WERI-Rb-1 (cell line): ENCODE measurements at regions not wholly inside any gene's neighbourhood (a gene's known extent, or its start where the extent isn't known, plus 50 kb on each side); places are given as distances from the start of the nearest gene placed in this dataset.
"Not testable (repeated sequence)": the region's sequence is repeated elsewhere in the genome, so short reads cannot be mapped to it uniquely, and the experiment has no call there.

Source experiments
- DNase-seq: peaks from one replicate; pipeline ENCODE4 v3.0.0-alpha.2; 2020
- H3K27ac ChIP-seq: fragments of 250-450 bp; sonication (Bioruptor Pico); 2 replicates; pipeline ENCODE4 v1.5.1; 2020; ENCODE audit warnings: mild to moderate bottlenecking, moderate library complexity
- H3K27me3 ChIP-seq: fragments of 250-450 bp; sonication (Bioruptor Pico); 2 replicates; pipeline ENCODE4 v1.5.1; 2021; ENCODE audit warnings: mild to moderate bottlenecking, low read depth, moderate library complexity; ENCODE audit not compliant: insufficient read depth, severe bottlenecking
- H3K36me3 ChIP-seq: fragments of 250-450 bp; sonication (Bioruptor Pico); 2 replicates; pipeline ENCODE4 v1.5.1; 2020; ENCODE audit warnings: mild to moderate bottlenecking, moderate library complexity
- H3K4me3 ChIP-seq: 2 replicates; pipeline ENCODE4 v1.5.1; 2011; ENCODE audit warnings: low read depth, mild to moderate bottlenecking, control low read depth, low read length
- H3K9me3 ChIP-seq: fragments of 250-450 bp; sonication (Bioruptor Pico); 2 replicates; pipeline ENCODE4 v1.5.1; 2021; ENCODE audit warnings: mild to moderate bottlenecking, moderate library complexity; ENCODE audit not compliant: severe bottlenecking
- TF ChIP-seq, protein P1 (sequence below): IDR thresholded peaks from 2 replicates; pipeline ENCODE4 v1.5.1; 2011; ENCODE audit warnings: low read depth, mild to moderate bottlenecking, control low read depth, inconsistent platforms, low read length

DNA sequence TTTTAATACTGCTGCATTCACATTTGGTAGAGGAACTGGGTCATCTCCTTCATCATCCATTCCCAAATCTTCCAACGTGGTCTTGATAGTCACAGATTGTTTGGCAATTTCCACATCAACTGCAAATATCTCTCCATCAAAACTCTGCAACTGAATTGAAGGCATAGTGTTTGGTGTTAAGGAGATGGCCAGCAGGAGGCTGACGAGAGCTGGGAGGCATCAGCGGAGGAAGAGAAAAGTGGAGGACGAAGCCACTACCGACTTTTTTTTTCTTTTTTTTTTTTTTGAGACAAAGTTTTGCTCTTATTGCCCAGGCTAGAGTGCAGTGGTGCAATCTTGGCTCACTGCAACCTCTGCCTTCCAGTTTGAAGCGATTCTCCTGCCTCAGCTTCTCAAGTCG is 205.0 kb upstream of the KCTD7 start:
- Histone ChIP-seq H3K9me3 (no peaks in the 10 kb centered on the region), H3K27me3 (no peaks in the 10 kb centered on the region), H3K36me3 (no peaks in the 10 kb centered on the region), H3K4me3 (no peak overlapping the region), H3K27ac (no peak overlapping the region)
- TF ChIP-seq, protein P1, sequence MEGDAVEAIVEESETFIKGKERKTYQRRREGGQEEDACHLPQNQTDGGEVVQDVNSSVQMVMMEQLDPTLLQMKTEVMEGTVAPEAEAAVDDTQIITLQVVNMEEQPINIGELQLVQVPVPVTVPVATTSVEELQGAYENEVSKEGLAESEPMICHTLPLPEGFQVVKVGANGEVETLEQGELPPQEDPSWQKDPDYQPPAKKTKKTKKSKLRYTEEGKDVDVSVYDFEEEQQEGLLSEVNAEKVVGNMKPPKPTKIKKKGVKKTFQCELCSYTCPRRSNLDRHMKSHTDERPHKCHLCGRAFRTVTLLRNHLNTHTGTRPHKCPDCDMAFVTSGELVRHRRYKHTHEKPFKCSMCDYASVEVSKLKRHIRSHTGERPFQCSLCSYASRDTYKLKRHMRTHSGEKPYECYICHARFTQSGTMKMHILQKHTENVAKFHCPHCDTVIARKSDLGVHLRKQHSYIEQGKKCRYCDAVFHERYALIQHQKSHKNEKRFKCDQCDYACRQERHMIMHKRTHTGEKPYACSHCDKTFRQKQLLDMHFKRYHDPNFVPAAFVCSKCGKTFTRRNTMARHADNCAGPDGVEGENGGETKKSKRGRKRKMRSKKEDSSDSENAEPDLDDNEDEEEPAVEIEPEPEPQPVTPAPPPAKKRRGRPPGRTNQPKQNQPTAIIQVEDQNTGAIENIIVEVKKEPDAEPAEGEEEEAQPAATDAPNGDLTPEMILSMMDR, result no peak
- no peak for DNase-seq

DNA sequence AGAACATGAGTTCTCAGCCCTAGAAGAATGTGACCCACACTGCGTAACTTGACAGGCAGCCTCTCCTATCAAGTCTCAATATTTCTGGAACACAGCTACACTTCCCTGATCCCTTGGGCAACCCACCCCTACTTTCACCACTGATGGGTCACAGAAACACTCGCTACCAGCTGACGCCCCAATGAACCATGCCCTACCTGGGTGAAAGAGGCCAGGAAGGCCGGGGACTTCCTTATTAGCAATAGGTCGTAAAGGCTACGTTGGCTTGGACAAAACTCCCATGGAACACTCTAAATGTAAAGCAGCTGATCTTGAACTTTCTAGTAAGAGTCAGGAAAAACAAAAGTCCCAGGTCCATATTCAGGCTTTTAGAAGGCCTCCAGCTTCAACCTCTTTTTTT is 202.3 kb upstream of the KCTD7 start:
- Histone ChIP-seq H3K36me3 (no peaks in the 10 kb centered on the region), H3K4me3 (no peak overlapping the region), H3K27me3 (no peaks in the 10 kb centered on the region), H3K27ac (no peak overlapping the region), H3K9me3 (no peaks in the 10 kb centered on the region)
- TF ChIP-seq, protein P1, result no peak
- no peak for DNase-seq

DNA sequence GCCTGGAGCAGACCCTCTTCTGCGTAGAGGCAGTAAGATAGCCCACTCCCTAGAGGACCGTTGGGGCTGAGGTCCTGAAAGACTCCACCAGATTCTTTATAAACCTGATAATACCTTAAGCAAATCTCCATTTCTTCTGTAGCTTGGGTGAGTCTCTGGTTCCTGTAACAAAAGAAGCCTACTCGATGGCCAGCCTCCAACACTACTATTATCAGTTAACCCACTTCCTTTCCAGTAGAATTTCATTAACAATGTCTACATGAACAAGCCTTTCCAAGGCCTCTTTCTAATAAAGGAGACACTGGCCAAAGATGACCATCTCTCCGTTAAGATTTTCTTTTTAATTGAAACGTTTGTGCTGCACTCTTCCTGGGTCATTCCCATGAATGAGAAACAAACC is 201.7 kb upstream of the KCTD7 start:
- Histone ChIP-seq H3K4me3 (no peak overlapping the region), H3K36me3 (no peaks in the 10 kb centered on the region), H3K9me3 (no peaks in the 10 kb centered on the region), H3K27me3 (no peaks in the 10 kb centered on the region), H3K27ac (no peak overlapping the region)
- DNase-seq, result no peak
- TF ChIP-seq, protein P1, result no peak

DNA sequence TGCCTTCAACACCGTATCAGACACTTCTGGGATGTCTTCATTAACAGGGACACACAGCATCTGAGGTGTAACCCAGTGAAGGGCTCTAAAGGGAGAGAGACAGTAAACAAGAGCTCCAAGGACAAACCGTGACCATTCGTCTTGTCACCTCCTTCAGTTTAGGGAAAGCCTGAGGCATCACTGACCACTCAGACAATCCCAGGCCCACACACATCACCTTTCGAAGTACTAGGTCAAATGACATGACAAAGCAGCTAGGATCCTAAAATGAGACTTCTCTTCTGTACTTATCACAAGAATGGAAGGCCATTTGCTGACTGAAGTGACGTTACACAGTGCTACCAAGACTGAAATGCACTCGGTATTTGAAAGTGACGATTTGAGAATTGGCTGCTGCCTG is 200.7 kb upstream of the KCTD7 start:
- Histone ChIP-seq H3K4me3 (no peak overlapping the region), H3K36me3 (no peaks in the 10 kb centered on the region), H3K9me3 (no peaks in the 10 kb centered on the region), H3K27ac (no peak overlapping the region), H3K27me3 (no peaks in the 10 kb centered on the region)
- no peak for DNase-seq
- TF ChIP-seq, protein P1, result no peak

DNA sequence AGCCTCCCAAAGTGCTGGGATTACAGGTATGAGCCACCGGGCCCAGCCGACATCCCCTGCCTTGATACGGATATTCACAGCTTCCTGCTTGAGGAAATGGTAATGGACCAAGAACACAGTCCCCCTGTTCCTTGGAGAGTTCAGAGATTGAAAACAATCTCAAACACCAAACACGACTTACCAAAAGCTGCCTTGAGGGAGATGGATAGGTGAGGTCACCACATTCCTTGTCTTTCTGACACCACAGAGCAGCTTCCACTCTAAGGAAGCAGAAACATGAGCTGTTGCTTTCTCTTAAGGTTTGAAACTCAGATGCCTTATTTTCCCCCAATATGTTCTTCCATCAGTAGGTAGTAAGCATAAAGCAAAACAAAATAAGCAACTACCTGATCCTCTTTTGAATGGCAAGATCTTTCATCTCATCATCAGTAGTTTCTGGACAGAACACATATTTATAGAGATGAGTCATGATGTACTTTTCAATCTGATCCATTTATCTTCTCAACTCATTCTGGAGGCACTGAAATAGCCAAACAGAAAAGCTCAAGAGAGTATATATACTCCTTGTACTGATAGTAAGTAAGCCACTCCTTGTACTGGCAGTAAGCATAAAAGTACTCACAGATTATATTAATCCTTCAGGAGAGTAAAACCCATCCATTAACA is 199.1 kb upstream of the KCTD7 start:
- TF ChIP-seq, protein P1, result no peak
- no peaks in the 10 kb centered on the region for H3K36me3 ChIP-seq
- DNase-seq, result no peak
- H3K27me3 ChIP-seq, result no peaks in the 10 kb centered on the region
- no peak overlapping the region for H3K4me3 ChIP-seq
- H3K9me3 ChIP-seq, result no peaks in the 10 kb centered on the region
- no peak overlapping the region for H3K27ac ChIP-seq

DNA sequence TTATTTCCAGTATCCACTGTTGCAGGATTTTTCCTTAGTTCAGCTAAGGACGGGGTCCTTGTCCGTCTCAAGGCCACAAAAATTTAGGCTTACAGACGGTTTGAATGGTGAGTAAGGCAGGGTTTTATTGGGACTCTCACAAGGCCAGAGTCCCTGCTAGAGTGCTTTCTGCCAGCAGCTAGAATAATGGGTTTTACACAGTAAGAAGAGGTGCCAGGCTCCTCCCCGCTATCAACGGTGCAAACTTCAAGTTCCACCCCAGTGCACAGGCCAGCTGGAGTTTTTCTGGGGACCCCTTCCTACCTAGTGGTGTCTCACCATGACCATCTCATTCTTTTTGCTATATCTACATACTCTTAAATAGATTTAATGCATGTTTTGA is 198.5 kb upstream of the KCTD7 start:
- Histone ChIP-seq H3K9me3 (no peaks in the 10 kb centered on the region), H3K36me3 (no peaks in the 10 kb centered on the region), H3K27me3 (no peaks in the 10 kb centered on the region), H3K27ac (no peak overlapping the region), H3K4me3 (no peak overlapping the region)
- TF ChIP-seq, protein P1, result no peak
- DNase-seq, result no peak

DNA sequence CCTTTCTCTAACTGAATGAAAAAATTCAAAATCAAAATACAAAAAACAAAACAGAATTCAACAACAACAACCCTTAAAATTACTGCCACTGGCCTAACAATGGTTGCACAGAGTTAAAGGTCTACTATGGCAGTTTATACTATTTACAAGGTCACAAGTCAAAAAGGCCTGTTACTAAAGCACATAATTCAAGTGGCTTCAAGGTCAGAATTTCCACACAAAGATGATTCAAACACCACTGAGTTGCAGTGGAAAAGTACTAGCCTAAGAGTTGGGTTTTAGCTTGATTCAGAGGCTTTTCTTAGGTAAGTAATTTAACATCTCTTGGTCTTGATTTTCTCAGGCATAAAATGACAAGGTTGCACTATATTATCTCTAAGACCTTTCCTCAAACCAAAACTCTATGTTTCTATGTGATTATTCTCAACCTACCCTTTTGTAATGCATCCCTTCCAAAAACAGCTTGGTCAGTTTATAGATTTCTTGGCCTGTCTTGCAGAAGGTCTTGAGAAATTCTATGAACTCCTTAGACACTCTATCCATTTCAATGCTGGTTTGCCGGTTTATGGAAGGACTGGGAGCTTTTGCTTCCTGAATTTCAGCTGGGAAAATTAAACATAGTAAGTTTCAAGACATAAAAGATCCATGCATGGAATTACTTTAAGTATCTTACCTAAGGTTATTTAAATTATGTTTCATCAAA is 189.8 kb upstream of the KCTD7 start:
- not testable (repeated sequence) for H3K9me3 ChIP-seq, H3K27ac ChIP-seq, H3K36me3 ChIP-seq, DNase-seq, H3K4me3 ChIP-seq, H3K27me3 ChIP-seq
